ENCODE measurements at regions not wholly inside any gene's neighbourhood (a gene's known extent, or its start where the extent isn't known, plus 50 kb on each side); places are given as distances from the start of the nearest gene placed in this dataset.

GRCh38 chr20:11993886-11994461 lies 76.3 kb downstream of the BTBD3 start:
- TF ChIP-seq CEBPB (IDR thresholded peaks at IDR 0.05) (no peak), TEAD4 (IDR thresholded peaks at IDR 0.05) (no peak), REST (IDR thresholded peaks at IDR 0.05; ENCODE audit: low read depth) (no peak), YY1 (IDR thresholded peaks at IDR 0.05; ENCODE audit: low read depth) (no peak), RAD21 (IDR thresholded peaks at IDR 0.05; ENCODE audit: low read depth) (no peak), CREB1 (IDR thresholded peaks at IDR 0.05; ENCODE audit: low read depth) (no peak), EGR1 (IDR thresholded peaks at IDR 0.05) (no peak), EP300 (IDR thresholded peaks at IDR 0.05; ENCODE audit: borderline replicate concordance) (no peak), ZBTB7A (IDR thresholded peaks at IDR 0.05; ENCODE audit: low read depth) (no peak), MAX (IDR thresholded peaks at IDR 0.05) (no peak), FOXM1 (IDR thresholded peaks at IDR 0.05; ENCODE audit: borderline replicate concordance, low read depth) (no peak), TCF12 (IDR thresholded peaks at IDR 0.05; ENCODE audit: low read depth) (no peak), TAF1 (IDR thresholded peaks at IDR 0.05; ENCODE audit: low read depth) (no peak), NFIC (IDR thresholded peaks at IDR 0.05) (no peak), USF1 (IDR thresholded peaks at IDR 0.05) (no peak)

- TF ChIP-seq CEBPB (IDR thresholded peaks at IDR 0.05) (no peak), FOXM1 (IDR thresholded peaks at IDR 0.05; ENCODE audit: borderline replicate concordance, low read depth) (no peak), EP300 (IDR thresholded peaks at IDR 0.05; ENCODE audit: borderline replicate concordance) (no peak), MAX (IDR thresholded peaks at IDR 0.05) (no peak), NFIC (IDR thresholded peaks at IDR 0.05) (no peak), TEAD4 (IDR thresholded peaks at IDR 0.05) (no peak), YY1 (IDR thresholded peaks at IDR 0.05; ENCODE audit: low read depth) (no peak), CREB1 (IDR thresholded peaks at IDR 0.05; ENCODE audit: low read depth) (no peak), ZBTB7A (IDR thresholded peaks at IDR 0.05; ENCODE audit: low read depth) (no peak), TCF12 (IDR thresholded peaks at IDR 0.05; ENCODE audit: low read depth) (no peak)
These were observed 78.3 kb downstream of the BTBD3 start for GRCh38 chr20:11995805-11996567.

- TF ChIP-seq RAD21 (IDR thresholded peaks at IDR 0.05; ENCODE audit: low read depth) (peak; percentile 61), YY1 (IDR thresholded peaks at IDR 0.05; ENCODE audit: low read depth) (no peak)
These were observed 94.8 kb downstream of the BTBD3 start for GRCh38 chr20:12012241-12013222.

GRCh38 chr20:12014276-12014675 lies 96.6 kb downstream of the BTBD3 start:
- no peak for TF ChIP-seq ZBTB7A (IDR thresholded peaks at IDR 0.05; ENCODE audit: low read depth)
- TF ChIP-seq REST (IDR thresholded peaks at IDR 0.05; ENCODE audit: low read depth): no peak
- no peak for TF ChIP-seq TEAD4 (IDR thresholded peaks at IDR 0.05)
- TF ChIP-seq MAX (IDR thresholded peaks at IDR 0.05): no peak
- no peak for TF ChIP-seq CEBPB (IDR thresholded peaks at IDR 0.05)
- no peak for TF ChIP-seq CREB1 (IDR thresholded peaks at IDR 0.05; ENCODE audit: low read depth)
- TF ChIP-seq TAF1 (IDR thresholded peaks at IDR 0.05; ENCODE audit: low read depth): no peak
- no peak for TF ChIP-seq EGR1 (IDR thresholded peaks at IDR 0.05)
- no peak for TF ChIP-seq USF1 (IDR thresholded peaks at IDR 0.05)
- TF ChIP-seq YY1 (IDR thresholded peaks at IDR 0.05; ENCODE audit: low read depth): no peak

- TF ChIP-seq CREB1 (IDR thresholded peaks at IDR 0.05; ENCODE audit: low read depth) (no peak), USF1 (IDR thresholded peaks at IDR 0.05) (no peak), RAD21 (IDR thresholded peaks at IDR 0.05; ENCODE audit: low read depth) (no peak), MAX (IDR thresholded peaks at IDR 0.05) (no peak), TAF1 (IDR thresholded peaks at IDR 0.05; ENCODE audit: low read depth) (no peak), YY1 (IDR thresholded peaks at IDR 0.05; ENCODE audit: low read depth) (no peak), REST (IDR thresholded peaks at IDR 0.05; ENCODE audit: low read depth) (no peak), CEBPB (IDR thresholded peaks at IDR 0.05) (no peak)
These were observed 97.0 kb downstream of the BTBD3 start for GRCh38 chr20:12014736-12015135.

Data from Ishikawa (cell line).